Muscle of back (tissue), 3 donors: ENCODE measurements at regions not wholly inside any gene's neighbourhood (a gene's known extent, or its start where the extent isn't known, plus 50 kb on each side); places are given as distances from the start of the nearest gene placed in this dataset.
A peak's percentile ranks its signal among the peaks of the same experiment; 100 is the strongest.
"Not testable (repeated sequence)": the region's sequence is repeated elsewhere in the genome, so short reads cannot be mapped to it uniquely, and the experiment has no call there.

Experiments
- DNase-seq, 3 donors: peaks; one replicate each; pipeline versions ENCODE4 v3.0.0 to v3.0.0-alpha.2; 2013

DNA sequence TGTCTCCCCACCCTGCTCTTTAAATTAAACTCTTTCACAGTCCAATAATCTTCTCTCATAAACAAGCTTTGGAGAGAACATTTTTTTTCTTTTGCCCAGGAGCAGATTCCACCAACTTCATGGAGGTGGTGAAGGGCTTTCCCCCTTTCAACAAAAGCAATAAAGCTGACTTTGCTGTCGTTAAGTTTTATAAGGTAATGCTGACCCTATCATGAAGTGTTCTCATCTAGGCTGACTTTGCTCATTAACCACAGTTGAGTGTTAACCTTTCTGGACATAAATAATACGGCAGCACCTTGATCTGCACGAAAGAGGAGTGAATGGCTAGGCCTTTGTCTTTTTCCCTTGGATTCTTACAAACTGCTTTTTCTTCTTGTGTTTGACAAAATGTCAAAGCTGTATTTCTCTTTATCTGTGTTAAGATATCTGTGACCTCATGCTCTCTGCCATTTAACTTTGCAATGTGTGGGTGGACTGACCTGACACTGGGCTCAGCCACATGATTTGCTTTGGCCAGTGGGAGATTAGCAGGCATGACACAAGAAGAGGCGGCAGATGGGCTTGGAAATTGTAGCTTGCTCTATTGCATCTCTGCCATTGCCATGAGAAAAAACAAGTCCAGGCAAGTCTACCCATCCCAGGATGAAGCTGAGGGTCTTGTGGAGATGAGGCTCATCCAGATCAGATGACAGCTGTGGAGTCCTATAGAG, 470.9 kb upstream of the CCDC196 start:
- no peak for DNase-seq

DNA sequence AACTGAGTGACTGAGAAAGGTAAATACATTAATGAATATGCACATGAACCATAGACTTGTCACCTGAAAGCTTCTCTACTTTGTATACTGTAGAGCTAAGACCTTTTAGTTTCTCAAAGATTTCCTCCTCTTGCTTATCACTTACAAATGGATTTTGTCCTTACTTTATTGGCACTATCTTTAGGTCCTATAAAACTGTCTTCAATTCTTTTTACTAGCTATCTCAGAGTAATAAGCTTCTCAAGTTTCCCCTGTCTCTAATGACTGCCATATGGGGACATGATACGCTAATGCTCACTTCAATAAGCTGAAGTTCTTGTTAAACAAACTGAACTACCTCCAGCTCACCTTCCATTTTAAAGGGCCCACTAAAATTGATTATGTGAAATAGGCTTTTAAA, 468.2 kb upstream of the CCDC196 start:
- DNase-seq, result no peak

DNA sequence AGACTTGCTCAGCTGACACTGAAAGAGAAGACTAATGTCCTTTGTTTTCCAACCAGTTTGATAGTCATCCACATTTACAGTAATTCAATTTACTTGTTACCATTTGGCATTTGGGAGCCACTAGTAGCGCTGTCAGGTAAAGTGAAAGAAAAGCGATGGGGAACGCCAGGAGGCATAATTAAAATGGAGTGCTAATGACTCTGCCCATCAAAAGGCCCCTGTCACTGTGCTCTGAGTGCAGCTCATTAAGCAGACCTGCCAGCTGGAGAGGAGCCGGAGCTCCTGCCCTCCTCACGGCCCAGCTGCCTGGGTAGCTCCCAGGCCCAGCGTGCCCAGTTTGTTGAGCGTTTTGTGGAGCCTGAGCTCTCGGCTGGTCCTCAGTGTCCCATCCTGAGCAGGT, 463.6 kb upstream of the CCDC196 start:
- no peak for DNase-seq

DNA sequence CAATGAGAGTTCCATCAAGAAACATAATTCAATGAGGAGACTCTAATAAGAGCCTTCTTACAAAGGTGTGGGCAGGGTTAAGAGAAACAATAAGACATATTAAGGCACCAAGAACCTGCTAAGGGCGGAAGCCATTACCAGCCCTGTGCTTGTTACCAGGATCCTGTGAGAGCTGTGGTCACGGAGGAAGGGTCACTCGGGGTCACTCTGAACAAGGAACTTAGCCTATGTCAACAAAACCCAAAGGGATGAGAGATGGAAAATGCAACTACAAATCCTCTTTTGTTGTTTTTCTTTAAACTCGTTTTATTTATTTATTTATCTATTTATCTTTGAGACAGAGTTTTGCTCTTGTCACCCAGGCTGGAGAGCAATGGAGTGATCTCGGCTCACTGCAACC, 460.4 kb upstream of the CCDC196 start:
- no peak for DNase-seq

DNA sequence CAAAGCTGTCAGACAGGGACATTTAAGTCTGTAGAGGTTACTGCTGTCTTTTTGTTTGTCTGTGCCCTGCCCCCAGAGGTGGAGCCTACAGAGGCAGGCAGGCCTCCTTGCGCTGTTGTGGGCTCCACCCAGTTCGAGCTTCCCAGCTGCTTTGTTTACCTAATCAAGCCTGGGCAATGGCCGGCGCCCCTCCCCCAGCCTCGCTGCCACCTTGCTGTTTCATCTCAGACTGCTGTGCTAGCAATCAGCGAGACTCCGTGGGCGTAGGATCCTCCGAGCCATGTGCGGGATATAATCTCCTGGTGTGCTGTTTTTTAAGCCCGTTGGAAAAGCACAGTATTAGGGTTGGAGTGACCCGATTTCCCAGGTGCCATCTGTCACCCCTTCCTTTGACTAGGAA, 454.2 kb upstream of the CCDC196 start:
- DNase-seq, result not testable (repeated sequence)

DNA sequence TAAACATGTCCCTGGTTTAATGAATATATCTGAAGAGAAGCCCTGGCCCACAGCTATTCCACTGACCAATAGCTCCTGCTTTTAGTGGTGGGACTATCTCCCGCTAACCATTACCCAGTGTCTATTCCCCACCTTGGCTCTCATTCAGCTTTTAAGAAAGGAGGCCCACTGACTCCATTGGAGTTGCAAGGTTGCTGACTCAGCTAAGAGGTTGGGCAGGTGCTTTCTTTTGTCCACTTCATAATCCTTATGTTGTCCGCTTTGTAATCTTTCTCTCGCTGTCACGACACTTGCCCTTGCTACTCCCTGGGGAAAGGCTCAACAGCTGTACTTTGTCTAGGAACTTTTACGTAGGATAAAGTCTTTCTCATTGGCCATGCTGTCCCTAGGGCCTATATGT, 453.4 kb upstream of the CCDC196 start:
- DNase-seq, result no peak

DNA sequence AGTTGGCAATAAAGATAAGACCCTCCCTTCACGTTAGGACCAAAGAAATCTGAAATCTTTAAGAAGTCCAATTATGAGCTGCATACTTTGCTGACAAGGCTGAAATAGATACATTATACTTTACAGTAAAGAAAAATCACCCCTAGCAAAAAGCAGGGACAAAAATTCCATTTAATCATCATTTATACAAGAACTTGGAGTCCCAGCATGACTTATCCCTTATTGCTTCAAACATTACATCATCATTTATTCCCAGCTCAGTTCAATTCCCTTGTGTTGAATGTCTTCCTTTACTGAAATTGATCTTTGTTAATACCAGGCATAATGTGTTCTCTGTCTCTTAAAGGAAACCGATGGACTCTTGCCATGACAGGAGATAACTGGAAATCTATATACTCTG, 449.6 kb upstream of the CCDC196 start:
- no peak for DNase-seq

DNA sequence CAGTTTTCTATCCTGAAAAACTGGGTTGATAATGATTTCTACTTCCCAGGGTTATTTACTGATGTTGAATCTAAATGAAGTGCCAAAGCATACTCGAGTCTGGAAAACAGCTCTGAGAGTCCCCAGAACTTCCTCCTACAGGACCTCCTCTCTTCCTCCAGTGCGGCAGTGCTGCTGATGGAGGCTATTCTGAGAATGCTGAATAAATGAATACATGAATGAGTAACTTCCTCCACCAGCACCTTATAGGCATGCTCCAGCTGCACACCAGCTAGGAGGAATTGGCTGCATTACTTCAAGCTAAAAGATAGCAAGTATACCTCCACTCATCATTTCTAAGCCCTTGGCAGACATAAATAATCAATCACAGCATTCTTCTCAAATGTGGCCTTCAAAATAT, 448.8 kb upstream of the CCDC196 start:
- peak in 1 of 3 donors; percentile 11 for DNase-seq

DNA sequence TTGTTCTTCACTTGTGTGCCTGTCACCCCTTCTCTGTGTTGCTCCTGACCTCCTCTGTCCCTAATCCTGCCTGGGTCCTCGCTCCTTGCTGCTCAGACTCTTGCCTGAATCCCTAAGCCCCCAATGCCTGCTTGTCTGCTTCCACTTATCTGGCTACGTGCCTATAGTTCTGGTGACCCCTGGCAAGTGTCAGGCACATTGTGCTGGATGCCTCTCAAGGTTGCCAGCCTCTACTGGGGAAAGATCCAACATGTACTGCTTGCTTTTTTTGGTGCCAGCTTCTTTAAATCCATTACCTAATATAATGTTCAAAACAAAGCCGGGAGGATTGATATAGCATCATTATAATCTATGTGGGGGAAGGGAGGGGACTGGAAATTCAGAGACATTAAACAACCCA, 448.0 kb upstream of the CCDC196 start:
- DNase-seq, result no peak

DNA sequence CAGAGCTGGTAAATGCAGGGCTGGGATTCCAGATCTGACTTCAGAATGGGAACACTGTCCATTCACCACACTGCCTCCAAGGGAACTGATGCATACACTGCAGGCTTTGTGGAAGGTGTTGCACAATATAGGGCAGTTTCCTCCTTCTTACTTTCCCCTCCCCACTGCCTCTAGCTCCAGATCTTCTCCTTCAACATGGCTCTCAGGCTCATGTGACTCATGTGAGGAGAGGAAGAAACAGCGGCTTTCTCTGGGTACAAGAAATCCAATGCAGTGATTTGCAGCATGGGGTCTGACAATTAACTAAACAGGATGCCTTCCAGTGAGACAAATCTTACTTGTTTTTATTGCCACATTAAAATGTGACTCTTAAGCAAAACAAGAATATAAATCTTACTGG, 447.6 kb upstream of the CCDC196 start:
- DNase-seq, result peak in 2 of 3 donors; percentile 40

DNA sequence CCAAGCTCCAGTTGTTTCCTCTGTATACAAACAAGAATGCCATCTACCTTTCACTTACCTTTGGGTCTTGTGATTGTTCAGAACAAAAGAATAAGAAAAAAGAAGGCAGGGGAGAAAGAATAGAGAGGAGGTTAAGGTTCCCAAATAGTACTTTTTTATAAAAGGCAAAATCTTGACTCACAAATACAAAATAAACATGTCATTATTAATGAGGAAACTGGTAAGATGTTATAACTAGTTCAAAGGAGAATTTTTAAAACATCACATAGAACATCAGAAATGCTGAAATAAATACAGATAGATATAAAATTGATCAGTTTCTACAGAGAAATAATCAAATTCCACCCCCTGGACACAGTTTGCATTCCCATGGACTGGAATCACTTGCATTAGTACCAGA, 446.7 kb upstream of the CCDC196 start:
- no peak for DNase-seq

DNA sequence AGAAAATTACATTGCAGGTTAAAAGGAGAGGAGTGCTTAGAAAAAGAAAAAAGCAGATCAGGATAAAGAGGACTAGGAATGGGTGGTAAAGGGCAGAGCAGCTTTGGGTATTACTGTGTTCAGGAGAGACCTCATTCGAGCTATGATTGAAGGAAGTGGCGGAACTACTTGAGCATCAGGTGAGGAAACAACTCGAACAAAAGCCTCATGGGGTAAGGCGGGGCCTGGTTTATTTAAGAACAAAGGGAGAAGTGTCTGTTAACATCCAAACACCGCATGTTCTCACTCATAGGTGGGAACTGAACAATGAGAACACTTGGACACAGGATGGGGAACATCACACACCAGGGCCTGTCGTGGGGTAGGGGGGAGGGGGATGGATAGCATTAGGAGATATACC, 444.6 kb upstream of the CCDC196 start:
- DNase-seq, result no peak

DNA sequence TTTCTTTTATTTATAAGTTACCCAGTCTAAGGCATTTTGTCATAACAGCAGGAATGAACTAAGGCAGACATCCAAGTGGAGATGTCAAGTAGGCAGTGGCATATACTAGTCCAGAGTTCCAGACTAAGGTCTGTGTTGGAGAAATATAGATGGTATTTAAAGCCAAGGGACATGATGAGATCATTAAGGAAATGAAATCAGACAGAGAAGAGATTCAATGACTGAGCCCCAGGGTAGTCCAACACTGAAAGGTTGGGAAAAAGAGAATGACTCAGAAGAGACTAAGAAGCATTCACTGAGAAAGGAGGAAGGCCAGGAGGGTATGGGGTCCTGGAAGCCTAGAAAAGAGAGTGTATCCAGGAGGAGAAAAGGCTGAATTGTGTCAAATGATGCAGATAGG, 442.2 kb upstream of the CCDC196 start:
- peak in 1 of 3 donors; percentile 36 for DNase-seq

DNA sequence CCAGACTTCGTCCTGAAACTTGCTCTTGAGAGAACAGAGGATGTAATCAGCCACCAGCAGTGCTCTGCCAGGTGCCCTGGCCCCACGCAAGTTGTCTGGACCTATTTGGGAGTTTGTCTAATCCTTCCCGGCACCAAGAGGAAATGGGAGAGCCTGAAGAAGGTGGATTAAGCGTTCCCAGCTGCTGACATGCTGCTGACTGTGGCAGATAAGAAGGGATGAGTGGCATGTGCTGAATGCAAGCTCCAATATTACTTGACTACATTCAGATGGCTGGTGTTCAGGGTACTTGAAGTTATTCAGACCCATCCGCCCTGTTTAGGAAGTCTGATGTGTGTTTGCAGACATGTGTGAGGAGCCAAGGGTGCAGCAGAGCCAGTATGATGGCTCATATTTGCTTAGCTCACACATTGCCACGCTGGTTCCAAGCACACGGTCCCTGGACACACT, 440.6 kb upstream of the CCDC196 start:
- DNase-seq, result peak in 2 of 3 donors; percentile 27 to 56

DNA sequence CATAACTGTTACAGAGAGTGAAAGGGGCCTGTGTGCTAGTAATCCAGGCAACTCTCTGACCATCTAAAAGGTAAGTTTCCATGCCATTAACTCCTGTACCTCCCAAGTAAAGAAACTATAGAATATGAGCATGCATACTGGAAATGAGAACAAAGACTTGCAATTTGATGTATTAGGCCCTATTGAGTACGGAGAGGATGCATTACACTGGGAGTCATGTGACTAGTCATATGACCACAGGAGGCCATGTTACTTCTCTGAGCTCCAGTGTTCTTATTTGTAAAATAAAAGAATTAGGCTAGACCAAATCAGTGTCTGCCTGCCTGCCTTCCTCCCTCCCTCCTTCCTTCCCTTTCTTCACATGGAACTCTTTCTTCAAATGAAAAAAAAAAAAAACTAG, 440.1 kb upstream of the CCDC196 start:
- peak in 1 of 3 donors; percentile 10 for DNase-seq

DNA sequence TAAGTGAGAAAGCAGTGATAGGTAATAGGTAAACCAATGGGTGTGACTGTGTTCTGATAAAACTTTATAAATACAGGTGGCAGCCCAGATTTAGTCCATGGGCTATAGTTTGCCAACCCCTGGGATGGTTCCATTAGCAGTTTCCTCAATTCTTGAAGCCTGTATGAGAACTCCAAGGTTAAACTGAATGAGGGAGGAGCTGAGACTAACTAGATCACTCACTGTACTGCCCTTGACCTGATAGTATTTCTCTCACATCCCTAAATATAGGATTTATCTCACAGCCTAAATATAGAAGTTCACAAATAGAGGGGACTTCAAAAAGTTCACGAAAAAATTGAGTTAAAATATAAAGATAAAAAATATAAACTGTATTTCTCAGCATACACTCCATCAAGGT, 439.6 kb upstream of the CCDC196 start:
- DNase-seq, result no peak

DNA sequence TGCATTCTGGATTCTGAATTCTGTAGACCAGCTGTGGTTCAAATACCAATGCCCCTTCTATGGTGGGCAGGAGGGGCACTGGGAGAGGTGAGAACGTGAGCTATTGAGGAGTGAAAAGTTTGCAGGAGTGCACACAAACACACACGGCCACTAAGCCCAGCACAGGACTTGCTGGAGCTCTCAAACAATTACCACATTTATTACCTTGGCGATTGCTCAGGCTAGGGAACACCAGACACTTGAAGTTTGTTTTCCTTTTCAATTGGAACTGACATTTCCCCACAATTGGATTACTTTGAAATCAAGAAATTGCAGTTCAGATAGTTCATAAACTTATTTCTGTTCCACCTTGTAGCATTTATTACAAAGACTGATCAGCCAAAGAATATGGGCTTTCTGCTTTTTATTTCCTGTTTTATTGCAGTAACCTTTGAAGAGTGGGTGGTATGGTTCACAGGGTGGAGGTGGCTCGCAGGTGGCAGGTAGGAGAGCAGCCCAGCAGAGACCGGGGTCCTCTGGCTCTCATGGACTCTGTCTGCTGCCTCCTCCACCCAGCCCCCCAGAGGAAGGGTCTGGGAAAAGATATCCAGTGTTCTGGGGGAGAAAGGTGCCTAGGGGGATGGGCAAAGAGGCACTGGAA, 429.8 kb upstream of the CCDC196 start:
- DNase-seq, result no peak

DNA sequence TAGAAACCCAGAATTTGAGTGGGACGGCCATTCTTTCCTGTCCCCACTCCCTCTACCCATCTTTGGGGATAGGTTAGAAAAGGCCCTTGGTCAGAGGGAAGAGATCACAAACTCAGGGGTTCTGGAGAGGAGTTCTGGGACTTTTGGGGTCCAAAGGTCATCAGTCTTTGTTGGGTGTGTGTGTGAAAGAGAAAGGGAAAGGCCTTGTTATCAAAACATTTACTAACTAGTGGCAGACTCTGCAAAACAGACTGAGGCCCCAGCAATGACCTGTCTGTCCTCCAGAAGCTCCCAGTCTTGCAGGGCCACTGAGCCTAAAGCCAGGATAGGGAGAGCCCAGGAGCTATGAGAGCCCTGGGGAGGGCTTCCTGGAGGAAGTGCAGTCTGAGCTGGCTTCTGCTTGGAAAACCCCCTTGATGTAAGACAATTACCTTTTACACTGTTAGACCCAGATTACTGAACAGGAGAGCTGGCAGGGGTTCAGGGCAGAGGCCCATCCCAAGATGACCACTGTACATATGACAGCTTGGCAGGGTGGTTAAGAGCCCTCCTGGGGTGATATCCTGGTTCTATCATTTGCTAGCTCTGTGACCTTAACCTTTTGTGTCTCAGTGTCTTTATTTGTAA, 429.1 kb upstream of the CCDC196 start:
- DNase-seq, result no peak

DNA sequence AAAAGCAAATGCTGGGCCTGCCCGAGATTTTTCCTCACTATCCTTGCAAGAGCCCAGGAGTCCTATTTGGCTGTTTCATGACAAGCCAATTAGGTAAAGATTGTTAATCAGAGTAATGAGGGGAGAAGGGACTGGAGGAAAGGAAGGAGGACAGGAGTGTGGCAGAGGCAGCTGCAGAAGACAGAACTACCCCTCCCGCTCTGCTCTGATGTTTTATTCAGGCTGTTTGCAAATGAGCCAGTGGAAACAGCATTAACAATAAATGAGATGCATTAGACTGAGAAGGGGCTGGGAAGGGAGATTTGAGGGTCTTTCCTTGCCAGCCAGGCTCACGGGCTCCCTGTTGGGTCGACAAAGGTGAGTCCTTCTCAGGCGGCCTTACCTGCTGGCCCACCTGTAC, 421.0 kb upstream of the CCDC196 start:
- no peak for DNase-seq

DNA sequence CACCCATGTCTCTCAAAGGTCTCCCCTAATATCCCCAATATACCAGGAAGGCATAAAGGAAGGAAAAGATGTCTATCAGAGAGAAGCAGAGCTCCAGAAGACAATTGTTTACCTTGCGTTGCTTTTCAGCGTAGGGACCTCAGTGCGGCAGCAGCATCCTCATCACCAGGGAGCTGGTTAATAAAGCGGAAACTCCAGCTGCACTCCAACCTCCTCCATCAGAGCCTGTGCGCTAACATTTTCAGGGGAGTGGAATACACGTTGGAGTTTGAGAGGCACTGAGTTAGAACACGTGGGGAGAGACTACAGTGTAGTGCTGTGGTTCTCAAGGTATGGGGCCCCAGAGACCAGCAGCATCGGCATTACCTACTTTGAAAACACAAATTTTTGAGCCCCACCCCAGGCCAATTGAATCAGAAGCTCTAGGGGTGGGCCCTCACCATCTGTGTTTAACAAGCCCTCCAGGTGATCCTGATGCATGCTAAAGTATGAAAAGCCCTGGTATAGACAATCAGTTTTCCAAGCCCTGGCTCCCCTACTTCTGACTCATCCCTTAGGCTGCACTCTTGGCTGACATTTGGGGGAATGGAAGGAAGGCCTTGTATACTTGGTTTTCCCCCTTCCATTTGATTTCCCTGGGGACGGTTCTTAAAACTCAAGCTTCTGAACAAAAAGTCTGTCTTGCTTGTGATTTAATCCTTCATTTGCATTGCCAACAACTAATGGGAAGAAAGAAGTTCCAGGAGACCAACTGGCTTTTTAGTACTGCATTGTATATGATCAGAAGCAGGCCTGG, 419.0 kb upstream of the CCDC196 start:
- DNase-seq, result peak in 1 of 3 donors; percentile 45

DNA sequence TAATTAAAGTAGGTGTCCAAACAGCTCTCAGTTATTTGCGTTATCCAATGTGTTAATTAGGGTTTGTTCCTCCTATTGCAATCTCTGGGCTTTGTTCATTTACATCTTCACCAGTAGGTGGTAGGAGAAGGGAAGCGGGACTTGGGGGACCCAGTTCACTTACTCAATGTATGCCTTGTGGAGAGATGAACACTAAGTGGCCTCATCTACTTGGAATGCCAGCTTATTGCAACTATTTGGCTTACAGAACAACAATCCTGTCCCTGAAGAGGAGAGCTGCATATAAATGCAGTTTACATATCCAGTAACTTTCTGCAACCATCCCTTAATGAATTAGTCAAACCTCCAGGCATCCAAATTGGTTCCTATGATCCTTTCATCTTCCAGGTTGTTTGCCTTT, 417.1 kb upstream of the CCDC196 start:
- no peak for DNase-seq

DNA sequence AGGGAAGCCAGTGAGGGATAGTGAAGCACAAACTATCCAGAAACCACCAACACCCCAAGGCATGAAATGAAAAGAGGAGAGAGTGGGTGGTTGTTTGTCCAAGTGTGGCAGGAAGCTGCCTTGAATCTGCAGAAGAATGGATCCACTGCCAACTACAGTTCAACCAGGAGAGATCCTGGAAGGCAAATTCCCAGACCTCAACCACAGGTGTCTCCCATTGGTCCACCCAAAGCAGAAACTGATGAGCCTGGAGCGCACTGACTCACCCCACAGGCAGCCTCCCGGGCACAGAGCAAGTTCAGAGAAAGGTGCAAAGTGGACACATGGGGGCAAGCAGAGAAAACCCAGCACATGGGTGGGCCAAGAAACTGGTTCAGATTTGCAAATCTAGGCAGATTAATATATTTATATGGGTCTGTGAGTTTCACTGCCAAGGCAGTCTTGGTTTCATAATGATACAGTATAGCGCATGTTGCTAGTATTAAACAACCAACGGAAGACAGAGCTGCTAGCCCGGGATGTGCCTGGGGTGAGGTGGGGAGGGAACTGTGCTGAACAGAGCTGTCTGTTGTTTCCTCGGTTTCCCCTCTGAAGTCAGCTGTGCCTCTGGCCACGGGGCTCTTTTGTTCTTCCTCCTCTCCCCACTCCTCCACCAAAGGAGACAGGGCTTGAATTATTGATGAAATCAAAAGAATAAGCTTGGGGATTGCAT, 416.2 kb upstream of the CCDC196 start:
- DNase-seq, result no peak
